ENCODE measurements at regions not wholly inside any gene's neighbourhood (a gene's known extent, or its start where the extent isn't known, plus 50 kb on each side); places are given as distances from the start of the nearest gene placed in this dataset.

DNA sequence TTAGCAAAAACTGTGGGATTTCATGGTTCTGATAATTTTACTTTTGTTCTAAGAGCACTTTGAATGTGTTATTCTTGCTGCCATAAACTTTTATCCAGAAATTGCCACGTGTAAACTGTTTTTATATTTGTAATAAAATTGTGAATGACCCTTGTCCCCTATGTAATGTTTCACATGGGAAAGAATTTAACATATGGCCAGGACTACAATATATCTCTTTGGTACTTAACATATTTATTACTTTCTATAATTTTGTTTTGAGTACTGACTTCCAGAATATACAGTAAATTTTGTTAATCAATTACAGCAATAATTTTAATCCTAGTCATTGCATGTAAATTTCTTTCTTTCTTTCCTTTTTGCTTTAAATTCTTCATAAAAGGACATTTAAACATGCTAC is 735.0 kb upstream of the PHF14 start:
- TF ChIP-seq, protein P1, sequence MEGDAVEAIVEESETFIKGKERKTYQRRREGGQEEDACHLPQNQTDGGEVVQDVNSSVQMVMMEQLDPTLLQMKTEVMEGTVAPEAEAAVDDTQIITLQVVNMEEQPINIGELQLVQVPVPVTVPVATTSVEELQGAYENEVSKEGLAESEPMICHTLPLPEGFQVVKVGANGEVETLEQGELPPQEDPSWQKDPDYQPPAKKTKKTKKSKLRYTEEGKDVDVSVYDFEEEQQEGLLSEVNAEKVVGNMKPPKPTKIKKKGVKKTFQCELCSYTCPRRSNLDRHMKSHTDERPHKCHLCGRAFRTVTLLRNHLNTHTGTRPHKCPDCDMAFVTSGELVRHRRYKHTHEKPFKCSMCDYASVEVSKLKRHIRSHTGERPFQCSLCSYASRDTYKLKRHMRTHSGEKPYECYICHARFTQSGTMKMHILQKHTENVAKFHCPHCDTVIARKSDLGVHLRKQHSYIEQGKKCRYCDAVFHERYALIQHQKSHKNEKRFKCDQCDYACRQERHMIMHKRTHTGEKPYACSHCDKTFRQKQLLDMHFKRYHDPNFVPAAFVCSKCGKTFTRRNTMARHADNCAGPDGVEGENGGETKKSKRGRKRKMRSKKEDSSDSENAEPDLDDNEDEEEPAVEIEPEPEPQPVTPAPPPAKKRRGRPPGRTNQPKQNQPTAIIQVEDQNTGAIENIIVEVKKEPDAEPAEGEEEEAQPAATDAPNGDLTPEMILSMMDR (IDR thresholded peaks at IDR 0.05; ENCODE audit: low read length) = no peak
- TF ChIP-seq EZH2 (IDR thresholded peaks at IDR 0.05; ENCODE audit: borderline replicate concordance, low read length) = no peak

Data from OCI-LY1 (cell line).